SJCRH30 (cell line): ENCODE measurements at regions not wholly inside any gene's neighbourhood (a gene's known extent, or its start where the extent isn't known, plus 50 kb on each side); places are given as distances from the start of the nearest gene placed in this dataset.
"Not testable (repeated sequence)": the region's sequence is repeated elsewhere in the genome, so short reads cannot be mapped to it uniquely, and the experiment has no call there.

ENCODE experiments used
- DNase-seq, 2 experiments: peaks; one replicate each; pipeline ENCODE4 v3.0.0-alpha.2; 2015 to 2020
- H3K27ac ChIP-seq: fragments of 250-450 bp; sonication (Bioruptor Pico); 2 replicates; pipeline ENCODE4 v1.5.1; 2020; ENCODE audit warnings: mild to moderate bottlenecking, moderate library complexity
- H3K27me3 ChIP-seq: fragments of 250-450 bp; sonication (Bioruptor Pico); 2 replicates; pipeline ENCODE4 v1.5.1; 2020; ENCODE audit warnings: mild to moderate bottlenecking, moderate library complexity
- H3K36me3 ChIP-seq: fragments of 250-450 bp; sonication (Bioruptor Pico); 2 replicates; pipeline ENCODE4 v1.5.1; 2020; ENCODE audit warnings: mild to moderate bottlenecking, moderate library complexity
- H3K4me1 ChIP-seq: fragments of 250-450 bp; sonication (Bioruptor Pico); 2 replicates; pipeline ENCODE4 v1.5.1; 2020; ENCODE audit warnings: mild to moderate bottlenecking, moderate library complexity
- H3K4me3 ChIP-seq: fragments of 250-450 bp; sonication (Bioruptor Pico); 2 replicates; pipeline ENCODE4 v1.5.1; 2020; ENCODE audit warnings: mild to moderate bottlenecking, moderate library complexity
- H3K9me3 ChIP-seq: fragments of 250-450 bp; sonication (Bioruptor Pico); replicated peaks from 2 replicates; pipeline ENCODE4 v1.5.1; 2020; ENCODE audit warnings: mild to moderate bottlenecking, moderate library complexity

GRCh38 chr6:121531658-121532169, 96.3 kb downstream of the GJA1 start:
- Histone ChIP-seq H3K27ac (no peak overlapping the region), H3K27me3 (no peaks in the 10 kb centered on the region), H3K9me3 (no peaks in the 10 kb centered on the region), H3K4me1 (no peaks in the 10 kb centered on the region), H3K36me3 (no peaks in the 10 kb centered on the region), H3K4me3 (no peak overlapping the region)
- DNase-seq, result no peak

GRCh38 chr6:121533321-121533841, 97.9 kb downstream of the GJA1 start:
- H3K4me3 ChIP-seq, result no peak overlapping the region
- no peaks in the 10 kb centered on the region for H3K4me1 ChIP-seq
- H3K9me3 ChIP-seq, result no peaks in the 10 kb centered on the region
- no peaks in the 10 kb centered on the region for H3K36me3 ChIP-seq
- H3K27me3 ChIP-seq, result no peaks in the 10 kb centered on the region
- H3K27ac ChIP-seq, result no peak overlapping the region
- DNase-seq, result no peak

DNA sequence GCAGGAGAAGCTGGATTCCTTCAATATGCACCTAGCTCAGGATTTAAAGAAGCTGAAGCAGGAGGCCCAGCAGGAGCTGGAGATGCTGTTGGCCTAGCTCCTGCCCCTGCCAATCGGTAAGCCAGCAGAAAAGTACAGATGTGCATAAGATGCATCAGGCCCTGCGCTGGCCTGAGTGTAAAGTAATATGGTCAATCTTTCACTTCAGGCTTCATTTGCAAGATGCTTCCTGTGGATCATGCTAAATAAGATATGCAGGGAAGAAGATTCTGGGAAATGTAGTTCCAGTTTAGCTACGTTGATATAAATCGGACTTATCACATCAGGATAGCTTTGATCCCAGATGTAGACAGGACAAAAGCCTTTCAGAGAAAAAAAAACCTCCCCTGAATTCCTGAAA, 100.3 kb downstream of the GJA1 start:
- no peak overlapping the region for H3K27ac ChIP-seq
- H3K4me3 ChIP-seq, result no peak overlapping the region
- no peak for DNase-seq
- no peaks in the 10 kb centered on the region for H3K4me1 ChIP-seq
- no peaks in the 10 kb centered on the region for H3K36me3 ChIP-seq
- H3K9me3 ChIP-seq, result no peaks in the 10 kb centered on the region
- H3K27me3 ChIP-seq, result no peaks in the 10 kb centered on the region

- Histone ChIP-seq H3K27ac (no peak overlapping the region), H3K4me1 (no peaks in the 10 kb centered on the region), H3K4me3 (no peak overlapping the region), H3K27me3 (no peaks in the 10 kb centered on the region), H3K36me3 (no peaks in the 10 kb centered on the region), H3K9me3 (no peaks in the 10 kb centered on the region)
- no peak for DNase-seq
Measured at GRCh38 chr6:121536345-121536744, 100.9 kb downstream of the GJA1 start.

- Histone ChIP-seq H3K27me3 (no peaks in the 10 kb centered on the region), H3K4me1 (no peaks in the 10 kb centered on the region), H3K27ac (no peak overlapping the region), H3K36me3 (no peaks in the 10 kb centered on the region), H3K4me3 (no peak overlapping the region), H3K9me3 (no peaks in the 10 kb centered on the region)
- DNase-seq, result no peak
Measured at GRCh38 chr6:121539439-121539838, 104.0 kb downstream of the GJA1 start.

DNA sequence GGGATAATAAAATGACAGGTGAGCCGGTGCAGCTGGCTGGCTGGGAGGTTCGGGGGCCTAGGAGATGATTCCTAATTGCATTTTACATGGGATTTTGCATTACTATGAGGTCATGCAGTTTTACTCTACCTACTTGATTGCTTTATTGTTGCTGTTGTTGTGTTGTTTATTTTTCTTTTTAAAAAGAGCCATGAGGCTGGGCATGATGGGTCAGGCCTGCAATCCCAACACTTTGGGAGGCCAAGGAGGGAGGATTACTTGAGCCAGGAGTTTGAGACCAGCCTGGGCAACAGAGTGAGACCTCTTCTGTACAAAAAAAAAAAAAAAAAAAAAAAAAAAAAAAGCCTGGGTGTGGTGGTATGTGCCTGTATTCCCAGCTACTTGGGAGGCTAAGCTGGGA, 104.8 kb downstream of the GJA1 start:
- no peak for DNase-seq
- Histone ChIP-seq H3K27me3 (no peaks in the 10 kb centered on the region), H3K27ac (no peak overlapping the region), H3K36me3 (no peaks in the 10 kb centered on the region), H3K4me3 (no peak overlapping the region), H3K9me3 (no peaks in the 10 kb centered on the region), H3K4me1 (no peaks in the 10 kb centered on the region)

GRCh38 chr6:121544691-121545090, 109.2 kb downstream of the GJA1 start:
- H3K9me3 ChIP-seq, result no peaks in the 10 kb centered on the region
- no peaks in the 10 kb centered on the region for H3K4me1 ChIP-seq
- no peaks in the 10 kb centered on the region for H3K36me3 ChIP-seq
- no peak overlapping the region for H3K27ac ChIP-seq
- DNase-seq, result no peak
- no peak overlapping the region for H3K4me3 ChIP-seq
- no peaks in the 10 kb centered on the region for H3K27me3 ChIP-seq

- H3K4me3 ChIP-seq, result no peak overlapping the region
- no peaks in the 10 kb centered on the region for H3K36me3 ChIP-seq
- no peak for DNase-seq
- no peaks in the 10 kb centered on the region for H3K27me3 ChIP-seq
- no peak overlapping the region for H3K27ac ChIP-seq
- no peaks in the 10 kb centered on the region for H3K4me1 ChIP-seq
- H3K9me3 ChIP-seq, result no peaks in the 10 kb centered on the region
Measured at GRCh38 chr6:121548131-121548530, 112.7 kb downstream of the GJA1 start.

- Histone ChIP-seq H3K27me3 (no peaks in the 10 kb centered on the region), H3K9me3 (no peaks in the 10 kb centered on the region), H3K4me3 (no peak overlapping the region), H3K4me1 (no peaks in the 10 kb centered on the region), H3K27ac (no peak overlapping the region), H3K36me3 (no peaks in the 10 kb centered on the region)
- DNase-seq, result no peak
Measured at GRCh38 chr6:121549736-121550135, 114.3 kb downstream of the GJA1 start.

- H3K4me3 ChIP-seq, result no peak overlapping the region
- H3K36me3 ChIP-seq, result no peaks in the 10 kb centered on the region
- no peaks in the 10 kb centered on the region for H3K27me3 ChIP-seq
- no peak for DNase-seq
- H3K4me1 ChIP-seq, result no peaks in the 10 kb centered on the region
- H3K27ac ChIP-seq, result no peak overlapping the region
- H3K9me3 ChIP-seq, result no peaks in the 10 kb centered on the region
Measured at GRCh38 chr6:121550491-121551010, 115.1 kb downstream of the GJA1 start.

- no peak for DNase-seq
- Histone ChIP-seq H3K27ac (no peak overlapping the region), H3K4me3 (no peak overlapping the region), H3K9me3 (no peaks in the 10 kb centered on the region), H3K4me1 (no peaks in the 10 kb centered on the region), H3K27me3 (no peaks in the 10 kb centered on the region), H3K36me3 (no peaks in the 10 kb centered on the region)
Measured at GRCh38 chr6:121555201-121555600, 119.8 kb downstream of the GJA1 start.

DNA sequence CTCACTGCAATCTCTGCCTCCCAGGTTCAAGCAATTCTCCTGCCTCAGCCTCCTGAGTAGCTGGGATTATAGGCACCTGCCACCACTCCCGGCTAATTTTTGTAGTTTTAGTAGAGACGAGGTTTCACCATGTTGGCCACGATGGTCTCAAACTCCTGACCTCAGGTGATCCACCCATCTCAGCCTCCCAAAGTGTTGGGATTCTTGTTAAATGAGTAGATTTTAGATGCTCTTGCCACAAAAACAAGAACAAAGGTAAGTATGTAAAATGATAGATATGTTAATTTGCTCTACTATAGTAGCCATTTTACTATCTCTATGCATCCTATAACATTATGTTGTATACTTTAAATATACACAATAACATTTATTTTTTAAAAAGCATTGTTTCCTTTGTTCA, 120.7 kb downstream of the GJA1 start:
- not testable (repeated sequence) for H3K4me3 ChIP-seq, H3K4me1 ChIP-seq, H3K27me3 ChIP-seq, H3K9me3 ChIP-seq, DNase-seq, H3K27ac ChIP-seq, H3K36me3 ChIP-seq

DNA sequence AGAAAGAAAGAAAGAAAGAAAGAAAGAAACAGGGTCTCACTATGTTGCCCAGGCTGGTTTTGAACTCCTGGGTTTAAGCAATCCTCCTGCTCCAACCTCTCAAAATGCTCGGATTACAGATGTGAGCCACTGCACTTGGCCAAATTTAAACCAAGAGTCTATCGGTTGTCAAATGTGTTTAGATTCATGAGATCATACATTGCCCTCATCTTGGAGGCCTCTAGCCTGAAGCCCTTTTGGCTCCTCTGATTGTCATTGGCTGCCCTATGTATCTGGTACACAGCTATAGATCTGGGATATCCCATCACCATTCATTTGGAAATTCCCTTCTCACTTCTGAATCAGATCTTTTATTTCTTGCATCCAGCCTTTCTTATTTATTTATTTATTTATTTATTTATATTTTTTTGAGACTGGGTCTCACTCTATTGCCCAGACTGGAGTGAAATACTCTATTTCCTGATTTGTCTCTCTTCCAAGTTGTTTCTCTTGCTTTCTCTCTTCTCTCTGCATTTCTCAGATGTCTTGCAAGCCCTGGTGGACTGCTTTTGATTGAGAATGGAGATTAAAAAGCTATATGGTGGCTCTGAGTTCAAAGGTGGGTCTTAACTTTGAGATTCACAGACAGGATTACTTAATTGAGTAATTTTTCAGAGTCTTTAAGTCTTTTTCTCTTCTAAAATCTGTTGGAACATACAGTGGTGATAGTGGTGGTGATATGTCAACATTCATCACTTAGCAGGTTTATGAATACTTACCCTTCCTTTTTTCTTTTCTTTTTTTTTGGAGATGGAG, 121.9 kb downstream of the GJA1 start:
- no peak for DNase-seq
- H3K27me3 ChIP-seq, result no peaks in the 10 kb centered on the region

DNA sequence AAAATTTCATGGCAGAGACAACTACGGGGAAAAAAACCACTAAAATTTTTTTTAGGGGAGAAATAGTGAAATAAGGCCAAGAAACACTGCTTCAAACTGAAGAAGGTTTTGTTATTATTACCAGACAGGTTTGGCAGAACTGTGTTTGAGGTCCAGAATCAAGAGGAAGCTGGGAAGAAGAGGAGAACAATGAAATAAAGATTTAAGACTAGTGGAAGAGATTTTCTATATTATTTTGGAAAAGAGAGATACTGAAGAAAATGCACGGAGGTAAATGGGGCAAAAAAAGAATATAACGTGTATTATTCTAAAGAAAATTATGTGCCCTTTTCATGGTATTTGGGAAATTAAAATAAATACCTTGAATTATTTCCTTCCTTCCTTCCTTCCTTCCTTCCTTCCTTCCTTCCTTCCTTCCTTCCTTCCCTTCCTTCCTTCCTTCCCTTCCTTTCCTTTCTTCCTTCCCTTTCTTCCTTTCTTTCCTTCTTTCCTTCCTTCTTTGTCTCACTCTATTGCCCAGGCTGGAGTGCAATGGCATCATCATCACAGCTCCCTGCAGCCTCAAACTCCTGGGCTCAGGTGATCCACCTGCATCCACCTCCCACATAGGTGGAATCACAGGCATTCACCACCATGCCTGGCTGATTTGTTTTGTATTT, 124.3 kb downstream of the GJA1 start:
- no peaks in the 10 kb centered on the region for H3K27me3 ChIP-seq
- H3K4me1 ChIP-seq, result no peaks in the 10 kb centered on the region
- no peak overlapping the region for H3K27ac ChIP-seq
- no peak for DNase-seq
- H3K36me3 ChIP-seq, result no peaks in the 10 kb centered on the region
- H3K4me3 ChIP-seq, result no peak overlapping the region
- H3K9me3 ChIP-seq, result no peaks in the 10 kb centered on the region

More for the DNA sequence above, 121.9 kb downstream of the GJA1 start:
- Histone ChIP-seq H3K4me3 (no peak overlapping the region), H3K9me3 (no peaks in the 10 kb centered on the region), H3K27ac (no peak overlapping the region), H3K36me3 (no peaks in the 10 kb centered on the region), H3K4me1 (no peaks in the 10 kb centered on the region)

GRCh38 chr6:121560476-121560875, 125.0 kb downstream of the GJA1 start:
- Histone ChIP-seq H3K27me3 (no peaks in the 10 kb centered on the region), H3K27ac (no peak overlapping the region), H3K36me3 (no peaks in the 10 kb centered on the region), H3K4me1 (no peaks in the 10 kb centered on the region), H3K4me3 (no peak overlapping the region), H3K9me3 (no peaks in the 10 kb centered on the region)
- DNase-seq, result no peak
